HG02852 (cell line): ENCODE measurements at regions not wholly inside any gene's neighbourhood (a gene's known extent, or its start where the extent isn't known, plus 50 kb on each side); places are given as distances from the start of the nearest gene placed in this dataset.

ENCODE experiments used
- ATAC-seq: cut with Tn5 transposase; IDR thresholded peaks from one replicate; pipeline ENCODE4 v1.9.1; 2021; ENCODE audit warnings: mild to moderate bottlenecking, moderate library complexity; ENCODE audit not compliant: unreplicated experiment

DNA sequence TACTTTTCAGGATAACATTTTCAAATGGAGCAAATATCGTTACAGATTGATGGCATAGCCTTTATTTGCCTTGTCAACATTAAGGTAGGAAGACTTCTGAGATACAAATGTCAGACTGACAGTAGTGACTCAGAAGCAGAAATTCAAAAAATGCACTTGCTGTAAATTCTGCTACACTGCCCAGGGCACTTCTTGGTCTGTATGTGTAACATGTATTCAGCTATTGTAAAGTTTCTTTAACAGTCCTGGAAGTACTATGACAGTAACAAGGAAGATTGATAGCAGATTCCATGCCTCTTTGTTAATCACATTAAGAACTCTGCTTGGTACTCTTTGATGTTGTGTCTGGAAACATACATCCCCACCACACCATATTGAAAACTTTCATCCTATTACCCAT is 69.6 kb upstream of the PCDH18 start:
- no peak for ATAC-seq

DNA sequence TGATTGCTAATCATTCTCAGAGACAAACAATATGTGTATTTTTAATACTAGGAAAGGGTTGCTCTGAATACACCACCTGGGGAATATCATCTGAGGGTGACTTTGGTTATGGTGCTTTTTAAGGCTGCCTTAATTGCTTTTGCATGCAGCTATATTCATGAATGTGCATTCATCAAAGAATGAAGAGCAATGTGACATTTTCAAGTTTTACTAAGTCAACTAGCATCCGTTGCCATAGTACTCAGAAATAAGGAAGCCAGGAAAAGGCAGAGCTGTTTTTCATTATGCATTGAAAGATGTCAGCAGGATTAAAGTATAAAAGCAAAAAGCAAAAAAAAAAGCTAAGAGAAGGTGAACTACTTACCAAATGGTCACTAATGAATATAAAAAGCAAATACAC is 67.4 kb upstream of the PCDH18 start:
- no peak for ATAC-seq

DNA sequence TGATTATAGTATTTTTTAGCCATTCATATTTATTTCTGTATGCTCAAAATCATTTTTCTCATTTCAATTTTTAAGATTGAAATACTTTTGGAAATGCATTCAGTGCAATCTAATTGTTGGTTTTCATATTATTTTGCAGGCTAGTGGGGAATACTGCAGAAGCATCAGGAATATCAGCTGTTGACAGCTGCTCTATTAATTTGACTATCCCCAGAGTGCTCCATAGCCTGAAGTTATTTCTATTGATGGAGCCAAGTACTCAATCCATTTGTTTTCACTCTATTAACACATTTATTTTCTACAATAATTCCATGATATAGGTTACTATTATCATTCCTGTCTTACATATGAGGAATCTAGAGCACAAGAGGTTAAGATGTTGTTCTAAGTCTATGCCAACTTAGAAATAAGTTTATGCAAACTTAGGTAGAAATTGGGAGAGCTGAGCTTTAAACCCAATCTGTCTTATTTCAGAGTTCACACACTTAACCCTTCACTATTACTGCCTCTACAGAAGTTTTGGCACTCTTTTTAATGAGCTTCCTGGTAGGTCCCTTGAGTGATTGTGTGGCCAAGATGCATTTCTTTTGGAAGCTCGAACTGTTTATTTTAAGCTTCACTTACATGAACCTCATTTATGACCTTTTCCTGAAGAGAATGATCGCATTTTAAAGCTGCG is 65.6 kb upstream of the PCDH18 start:
- ATAC-seq: no peak

DNA sequence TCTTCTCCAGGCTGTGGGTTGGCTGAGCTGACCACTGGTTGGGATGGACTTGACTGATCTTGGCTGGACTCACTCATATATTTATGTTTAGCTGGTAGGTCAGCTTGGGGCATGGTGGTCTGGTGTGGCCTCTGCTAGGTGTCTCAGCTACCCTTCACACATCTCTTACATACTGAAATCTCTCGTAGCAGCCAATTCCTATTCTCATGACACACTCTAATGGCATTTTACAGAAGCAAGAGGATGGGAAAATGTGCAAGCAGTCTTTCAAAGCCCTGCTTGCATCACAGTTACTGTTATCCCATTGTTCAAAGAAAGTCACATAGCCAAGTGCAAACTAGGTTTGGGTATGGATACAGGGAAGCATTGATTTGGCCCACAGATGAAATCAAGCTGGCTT is 55.5 kb upstream of the PCDH18 start:
- ATAC-seq: no peak

DNA sequence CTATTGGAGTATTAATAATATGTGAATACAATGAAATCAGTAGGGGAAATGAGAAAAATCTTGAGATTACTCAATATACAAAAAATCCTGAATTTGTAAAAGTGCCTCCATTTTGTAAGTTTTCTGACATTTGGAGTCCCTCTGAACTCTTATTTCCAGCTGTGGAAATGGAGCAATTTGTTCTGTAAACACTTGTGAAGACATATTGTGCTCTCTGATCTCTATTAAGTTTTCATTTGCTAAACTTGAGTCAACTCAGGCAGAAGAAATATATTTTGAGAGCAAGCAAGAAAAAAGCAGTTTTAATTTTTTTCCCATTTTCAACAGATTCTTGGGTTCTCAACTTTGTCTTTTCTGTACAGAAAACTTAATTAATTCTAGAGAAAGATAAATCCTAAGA is 51.4 kb upstream of the PCDH18 start:
- no peak for ATAC-seq
